Activated T-cell treated with anti-CD3 and anti-CD28 coated beads, Interleukin-2, amount 50 U/mL, for 4 hours (primary cell): ENCODE measurements at regions not wholly inside any gene's neighbourhood (a gene's known extent, or its start where the extent isn't known, plus 50 kb on each side); places are given as distances from the start of the nearest gene placed in this dataset.
"Not testable (repeated sequence)": the region's sequence is repeated elsewhere in the genome, so short reads cannot be mapped to it uniquely, and the experiment has no call there.

Source experiments
- ATAC-seq, 2 donors: fragments of 200-7000 bp; cut with Tn5 transposase; one replicate each; pipeline ENCODE4 v1.10.0; 2021
- DNase-seq: peaks from one replicate; pipeline ENCODE4 v3.0.0-alpha.2; 2020
- H3K27me3 Mint-ChIP-seq: one replicate; pipeline ENCODE4 v1.8.0; 2021; ENCODE audit warnings: low read depth, mixed read lengths
- H3K36me3 Mint-ChIP-seq: one replicate; pipeline ENCODE4 v1.8.0; 2022; ENCODE audit warnings: mixed read lengths; ENCODE audit not compliant: insufficient read depth
- H3K4me1 Mint-ChIP-seq: one replicate; pipeline ENCODE4 v1.8.0; 2021; ENCODE audit warnings: low read depth, mixed read lengths
- H3K4me3 Mint-ChIP-seq: one replicate; pipeline ENCODE4 v1.8.0; 2021; ENCODE audit warnings: mild to moderate bottlenecking, moderate library complexity, mixed read lengths
- H3K9me3 Mint-ChIP-seq: one replicate; pipeline ENCODE4 v1.8.0; 2021; ENCODE audit warnings: mixed read lengths

- no peak for ATAC-seq
- DNase-seq, result no peak
- Mint-ChIP-seq H3K4me3 (no peak overlapping the region), H3K27me3 (no peaks in the 10 kb centered on the region), H3K4me1 (no peaks in the 10 kb centered on the region), H3K9me3 (peaks cover 9% of the 10 kb centered on the region), H3K36me3 (no peaks in the 10 kb centered on the region)
Observed at GRCh38 chr2:41020358-41020757, 568.5 kb upstream of the SLC8A1 start.

- Mint-ChIP-seq H3K4me1 (no peaks in the 10 kb centered on the region), H3K4me3 (no peak overlapping the region), H3K36me3 (no peaks in the 10 kb centered on the region), H3K9me3 (peaks cover 13% of the 10 kb centered on the region), H3K27me3 (no peaks in the 10 kb centered on the region)
- ATAC-seq (no peak), DNase-seq (no peak)
Observed at GRCh38 chr2:41024816-41025215, 572.9 kb upstream of the SLC8A1 start.

GRCh38 chr2:41026613-41027012 lies 574.7 kb upstream of the SLC8A1 start:
- no peaks in the 10 kb centered on the region for H3K36me3 Mint-ChIP-seq
- no peak for ATAC-seq

GRCh38 chr2:41027095-41027494 lies 575.2 kb upstream of the SLC8A1 start:
- Mint-ChIP-seq H3K9me3 (peaks cover 13% of the 10 kb centered on the region), H3K4me3 (no peak overlapping the region), H3K27me3 (no peaks in the 10 kb centered on the region), H3K36me3 (no peaks in the 10 kb centered on the region), H3K4me1 (no peaks in the 10 kb centered on the region)
- DNase-seq (no peak), ATAC-seq (no peak)

More at GRCh38 chr2:41026613-41027012, 574.7 kb upstream of the SLC8A1 start:
- H3K4me3 Mint-ChIP-seq, result no peak overlapping the region
- H3K27me3 Mint-ChIP-seq, result no peaks in the 10 kb centered on the region
- peaks cover 13% of the 10 kb centered on the region for H3K9me3 Mint-ChIP-seq
- DNase-seq, result no peak
- no peaks in the 10 kb centered on the region for H3K4me1 Mint-ChIP-seq

- Mint-ChIP-seq H3K9me3 (peaks cover 11% of the 10 kb centered on the region), H3K4me1 (no peaks in the 10 kb centered on the region), H3K36me3 (no peaks in the 10 kb centered on the region), H3K27me3 (no peaks in the 10 kb centered on the region), H3K4me3 (no peak overlapping the region)
- DNase-seq (no peak), ATAC-seq (no peak)
Observed at GRCh38 chr2:41031282-41031681, 579.4 kb upstream of the SLC8A1 start.

GRCh38 chr2:41032715-41033114 lies 580.8 kb upstream of the SLC8A1 start:
- H3K4me1 Mint-ChIP-seq, result no peaks in the 10 kb centered on the region
- DNase-seq (no peak), ATAC-seq (no peak)
- H3K27me3 Mint-ChIP-seq, result no peaks in the 10 kb centered on the region
- H3K4me3 Mint-ChIP-seq, result no peak overlapping the region
- H3K9me3 Mint-ChIP-seq, result peaks cover 8% of the 10 kb centered on the region
- no peaks in the 10 kb centered on the region for H3K36me3 Mint-ChIP-seq

- DNase-seq, result no peak
- ATAC-seq, result no peak
- H3K27me3 Mint-ChIP-seq, result no peaks in the 10 kb centered on the region
Observed at GRCh38 chr2:41033127-41033526, 581.2 kb upstream of the SLC8A1 start.

GRCh38 chr2:41038408-41038807 lies 586.5 kb upstream of the SLC8A1 start:
- Mint-ChIP-seq H3K4me3 (no peak overlapping the region), H3K9me3 (peaks cover 22% of the 10 kb centered on the region)
- no peak for ATAC-seq

More at GRCh38 chr2:41033127-41033526, 581.2 kb upstream of the SLC8A1 start:
- Mint-ChIP-seq H3K9me3 (peaks cover 4% of the 10 kb centered on the region), H3K4me3 (no peak overlapping the region), H3K4me1 (no peaks in the 10 kb centered on the region), H3K36me3 (no peaks in the 10 kb centered on the region)

GRCh38 chr2:41039750-41040149 lies 587.9 kb upstream of the SLC8A1 start:
- H3K9me3 Mint-ChIP-seq, result peaks cover 22% of the 10 kb centered on the region
- not testable (repeated sequence) for H3K27me3 Mint-ChIP-seq, DNase-seq, H3K4me3 Mint-ChIP-seq, H3K4me1 Mint-ChIP-seq, ATAC-seq, H3K36me3 Mint-ChIP-seq

More at GRCh38 chr2:41038408-41038807, 586.5 kb upstream of the SLC8A1 start:
- Mint-ChIP-seq H3K27me3 (no peaks in the 10 kb centered on the region), H3K4me1 (no peaks in the 10 kb centered on the region), H3K36me3 (no peaks in the 10 kb centered on the region)
- no peak for DNase-seq

GRCh38 chr2:41040782-41041520 lies 589.1 kb upstream of the SLC8A1 start:
- Mint-ChIP-seq H3K36me3 (no peaks in the 10 kb centered on the region), H3K27me3 (no peaks in the 10 kb centered on the region), H3K9me3 (peaks cover 18% of the 10 kb centered on the region), H3K4me3 (no peak overlapping the region), H3K4me1 (no peaks in the 10 kb centered on the region)
- ATAC-seq (no peak), DNase-seq (no peak)

- no peaks in the 10 kb centered on the region for H3K27me3 Mint-ChIP-seq
- H3K36me3 Mint-ChIP-seq, result no peaks in the 10 kb centered on the region
- ATAC-seq (no peak), DNase-seq (no peak)
- H3K4me3 Mint-ChIP-seq, result no peak overlapping the region
- H3K9me3 Mint-ChIP-seq, result peaks cover 18% of the 10 kb centered on the region
- no peaks in the 10 kb centered on the region for H3K4me1 Mint-ChIP-seq
Observed at GRCh38 chr2:41042343-41042742, 590.5 kb upstream of the SLC8A1 start.

- Mint-ChIP-seq H3K4me3 (no peak overlapping the region), H3K9me3 (peaks cover 4% of the 10 kb centered on the region), H3K36me3 (no peaks in the 10 kb centered on the region), H3K27me3 (no peaks in the 10 kb centered on the region), H3K4me1 (no peaks in the 10 kb centered on the region)
- DNase-seq, result no peak
- ATAC-seq, result no peak
Observed at GRCh38 chr2:41061356-41061755, 609.5 kb upstream of the SLC8A1 start.

- no peaks in the 10 kb centered on the region for H3K4me1 Mint-ChIP-seq
- H3K27me3 Mint-ChIP-seq, result no peaks in the 10 kb centered on the region
- DNase-seq (no peak), ATAC-seq (no peak)
- H3K36me3 Mint-ChIP-seq, result no peaks in the 10 kb centered on the region
- H3K4me3 Mint-ChIP-seq, result no peak overlapping the region
- H3K9me3 Mint-ChIP-seq, result peaks cover 4% of the 10 kb centered on the region
Observed at GRCh38 chr2:41062336-41062735, 610.4 kb upstream of the SLC8A1 start.

- ATAC-seq, result no peak
- no peak for DNase-seq
- Mint-ChIP-seq H3K4me3 (no peak overlapping the region), H3K36me3 (no peaks in the 10 kb centered on the region), H3K9me3 (no peaks in the 10 kb centered on the region), H3K4me1 (no peaks in the 10 kb centered on the region), H3K27me3 (no peaks in the 10 kb centered on the region)
Observed at GRCh38 chr2:41066168-41066567, 614.3 kb upstream of the SLC8A1 start.

GRCh38 chr2:41068740-41069139 lies 616.9 kb upstream of the SLC8A1 start:
- no peak for DNase-seq
- Mint-ChIP-seq H3K4me1 (no peaks in the 10 kb centered on the region), H3K4me3 (no peak overlapping the region), H3K27me3 (no peaks in the 10 kb centered on the region), H3K9me3 (no peaks in the 10 kb centered on the region), H3K36me3 (no peaks in the 10 kb centered on the region)
- no peak for ATAC-seq
